ENCODE measurements at regions not wholly inside any gene's neighbourhood (a gene's known extent, or its start where the extent isn't known, plus 50 kb on each side); places are given as distances from the start of the nearest gene placed in this dataset.

DNA sequence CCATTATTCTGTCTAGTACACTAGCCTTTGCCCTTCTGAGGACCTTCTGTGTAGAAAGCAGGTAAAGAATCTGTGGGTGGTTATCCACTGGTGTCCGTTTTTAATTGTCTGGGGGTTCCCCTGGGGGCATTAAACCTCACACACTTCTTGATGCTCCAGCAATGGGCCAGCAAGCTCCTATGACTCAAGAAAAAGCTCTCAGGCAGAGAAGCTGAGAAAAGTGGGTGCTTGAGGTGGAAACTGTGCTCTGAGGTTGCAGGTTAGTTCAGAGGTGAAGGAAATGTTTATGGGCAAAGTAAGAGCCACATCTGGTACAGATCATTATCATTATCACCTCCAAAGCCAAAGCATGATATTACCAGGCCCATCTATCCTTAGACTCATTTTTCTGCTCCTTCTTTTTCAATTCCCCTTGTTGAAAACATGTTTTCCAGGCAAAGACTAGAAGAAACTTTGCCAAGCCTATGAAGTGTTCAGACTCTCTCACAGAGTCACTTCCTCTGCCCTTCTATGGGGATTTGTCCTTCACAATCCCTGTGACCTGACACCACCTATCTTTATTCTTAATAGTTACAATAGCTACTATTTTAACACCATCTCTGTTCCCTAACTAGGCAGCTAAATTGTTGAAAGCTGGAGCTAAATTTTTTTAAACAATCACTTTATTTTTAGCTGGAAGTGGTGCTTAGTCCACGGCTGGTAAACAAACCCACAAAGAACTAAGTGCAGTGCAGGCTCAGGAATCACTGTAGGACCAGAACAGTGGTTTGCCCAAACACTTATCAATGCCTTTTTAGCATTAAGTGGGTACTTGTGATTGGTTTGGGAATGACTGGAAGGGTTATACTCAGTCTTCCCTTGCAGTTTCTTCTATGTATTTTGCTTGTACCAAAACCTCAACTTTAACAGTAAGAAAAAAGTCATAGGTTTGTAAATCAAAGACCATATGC, 512.8 kb upstream of the POU3F3 start:
- Histone ChIP-seq H3K9ac (ENCODE audit: extremely low read depth, insufficient read length, low read length) (no peak overlapping the region), H3K14ac (ENCODE audit: insufficient read depth, low read length) (no peak overlapping the region), H3K4me2 (ENCODE audit: insufficient read depth, insufficient read length, low read length) (no peak overlapping the region), H3K27me3 (ENCODE audit: insufficient read depth, low read length) (no peaks in the 10 kb centered on the region), H3K23me2 (ENCODE audit: insufficient read length, low read depth, low read length, poor library complexity, severe bottlenecking) (no peaks in the 10 kb centered on the region), H3K4ac (ENCODE audit: low read depth, low read length) (no peak overlapping the region), H2BK120ac (ENCODE audit: low read depth, low read length, poor library complexity, severe bottlenecking) (no peak overlapping the region), H3K4me1 (ENCODE audit: insufficient read depth, low read length) (0 out of 2 replicates have a peak, but pooled peaks cover 3% of the 10 kb centered on the region), H3K79me1 (ENCODE audit: insufficient read depth, low read depth, low read length, poor library complexity, severe bottlenecking) (no peaks in the 10 kb centered on the region), H2AK5ac (ENCODE audit: insufficient read length, low read length) (no peak overlapping the region), H3T11ph (ENCODE audit: low read length) (no peak overlapping the region), H4K5ac (ENCODE audit: insufficient read length, low read depth, low read length) (no peak overlapping the region), H2BK12ac (ENCODE audit: insufficient read length, low read depth, low read length) (no peak overlapping the region), H3K79me2 (ENCODE audit: insufficient read depth, low read length) (no peaks in the 10 kb centered on the region), H4K8ac (replicated peaks; ENCODE audit: insufficient read length, low read depth, low read length) (no peak overlapping the region), H2BK20ac (ENCODE audit: low read depth, low read length, poor library complexity, severe bottlenecking) (no peak overlapping the region), H3K56ac (ENCODE audit: insufficient read length, low read depth, low read length) (no peak overlapping the region), H4K91ac (ENCODE audit: insufficient read length, low read depth, low read length) (no peak overlapping the region), H3K9me3 (ENCODE audit: control insufficient read depth, low read depth, low read length) (no peaks in the 10 kb centered on the region), H3K27ac (ENCODE audit: insufficient read length, low read depth, low read length) (no peak overlapping the region), H4K20me1 (ENCODE audit: control insufficient read depth, insufficient read depth, insufficient read length) (no peaks in the 10 kb centered on the region), H2BK5ac (ENCODE audit: insufficient read length, low read length) (no peak overlapping the region), H3K23ac (ENCODE audit: insufficient read length, low read depth, low read length) (no peak overlapping the region), H2BK15ac (ENCODE audit: low read depth, low read length) (no peak overlapping the region), H2AFZ (ENCODE audit: low read length) (no peak overlapping the region), H3K18ac (ENCODE audit: insufficient read length, low read depth, low read length) (no peak overlapping the region)
- DNase-seq = no peak
- TF ChIP-seq, protein P1, sequence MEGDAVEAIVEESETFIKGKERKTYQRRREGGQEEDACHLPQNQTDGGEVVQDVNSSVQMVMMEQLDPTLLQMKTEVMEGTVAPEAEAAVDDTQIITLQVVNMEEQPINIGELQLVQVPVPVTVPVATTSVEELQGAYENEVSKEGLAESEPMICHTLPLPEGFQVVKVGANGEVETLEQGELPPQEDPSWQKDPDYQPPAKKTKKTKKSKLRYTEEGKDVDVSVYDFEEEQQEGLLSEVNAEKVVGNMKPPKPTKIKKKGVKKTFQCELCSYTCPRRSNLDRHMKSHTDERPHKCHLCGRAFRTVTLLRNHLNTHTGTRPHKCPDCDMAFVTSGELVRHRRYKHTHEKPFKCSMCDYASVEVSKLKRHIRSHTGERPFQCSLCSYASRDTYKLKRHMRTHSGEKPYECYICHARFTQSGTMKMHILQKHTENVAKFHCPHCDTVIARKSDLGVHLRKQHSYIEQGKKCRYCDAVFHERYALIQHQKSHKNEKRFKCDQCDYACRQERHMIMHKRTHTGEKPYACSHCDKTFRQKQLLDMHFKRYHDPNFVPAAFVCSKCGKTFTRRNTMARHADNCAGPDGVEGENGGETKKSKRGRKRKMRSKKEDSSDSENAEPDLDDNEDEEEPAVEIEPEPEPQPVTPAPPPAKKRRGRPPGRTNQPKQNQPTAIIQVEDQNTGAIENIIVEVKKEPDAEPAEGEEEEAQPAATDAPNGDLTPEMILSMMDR (conservative IDR thresholded peaks at IDR 0.05) = no peak
- Mint-ChIP-seq H3K27me3 (ENCODE audit: low read depth) (no peaks in the 10 kb centered on the region), H3K4me3 (no peak overlapping the region), H3K4me1 (peaks cover 19 to 38% of the 10 kb centered on the region in 2 experiments), H3K27ac (0 out of 7 replicates have a peak overlapping the region, but pooled peaks of 1 of the 3 experiments have one; percentile 27), H3K36me3 (ENCODE audit: insufficient read depth in 1 of 3, low read depth in 3 of 3) (peaks cover 0 to 4% (median 0%) of the 10 kb centered on the region in 3 experiments; a peak in 2 of 7 replicates), H3K9me3 (peaks cover 3% of the 10 kb centered on the region in 2 experiments; a peak in 1 of 5 replicates)
- WGBS (ENCODE audit: extremely low coverage, insufficient read length, low lambda C conversion rate) = no CpG with 5 or more reads among the region's 2 CpGs

Data from H9 (cell line).